ENCODE measurements at regions not wholly inside any gene's neighbourhood (a gene's known extent, or its start where the extent isn't known, plus 50 kb on each side); places are given as distances from the start of the nearest gene placed in this dataset.

DNA sequence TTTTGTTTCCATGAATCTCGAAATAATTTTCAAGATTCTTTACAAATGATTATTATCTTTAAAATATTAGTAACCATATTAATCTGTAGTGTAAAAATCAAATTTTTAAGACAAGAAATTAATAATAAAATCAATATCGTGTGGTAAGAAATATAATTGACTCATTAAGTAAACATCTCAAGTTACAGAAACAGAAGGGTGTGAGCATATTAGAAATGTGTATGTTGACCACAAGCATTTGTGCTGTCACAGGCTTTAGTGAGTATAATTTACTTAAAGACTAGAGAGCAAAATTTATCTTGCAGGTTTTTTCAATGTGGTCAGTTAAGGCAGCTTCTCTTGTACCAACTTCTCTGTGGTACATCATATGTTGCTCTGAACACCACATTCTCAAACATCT lies 566.5 kb upstream of the IRAK1BP1 start:
- no peak overlapping the region for H3K4me3 ChIP-seq (ENCODE audit: low read depth, low read length)
- POLR2A ChIA-PET, result no interaction called here
- CTCF ChIA-PET, result no interaction called here

DNA sequence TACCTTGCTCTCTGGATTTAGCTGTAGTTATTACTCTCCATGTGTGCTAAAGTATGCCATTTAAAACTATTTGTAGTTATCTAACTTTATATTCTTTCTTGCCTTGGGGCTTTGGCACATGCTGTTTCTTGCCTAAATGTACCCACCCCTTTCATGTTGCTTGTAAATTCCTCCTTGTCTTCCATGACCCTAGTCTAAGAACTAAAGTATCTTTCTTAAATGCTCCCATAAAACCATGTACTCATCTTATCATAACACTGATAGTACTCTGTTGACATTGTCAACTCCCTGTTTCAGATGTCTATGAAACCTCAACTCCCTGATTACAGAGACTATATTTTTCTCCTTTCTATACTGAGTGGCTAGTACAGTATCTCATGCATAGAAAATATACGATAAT lies 564.9 kb upstream of the IRAK1BP1 start:
- Histone ChIP-seq H3K9me3 (ENCODE audit: control insufficient read depth, insufficient read depth, low read depth, low read length) (no peaks in the 10 kb centered on the region), H3K36me3 (ENCODE audit: control insufficient read depth in 2 of 2, insufficient read depth in 1 of 2, low read length in 2 of 2) (no peaks in the 10 kb centered on the region), H3K4me3 (ENCODE audit: low read depth, low read length) (no peak overlapping the region), H3K4me1 (ENCODE audit: control insufficient read depth, insufficient read depth, low read length) (no peaks in the 10 kb centered on the region), H3K27ac (ENCODE audit: extremely low read depth, low read depth, low read length) (no peak overlapping the region)
- ChIA-PET POLR2A (no interaction called here), CTCF (no interaction called here)
- TF ChIP-seq ZNF843 (tag by site-specific recombination; IDR thresholded peaks at IDR 0.05) (peak; percentile 64; the same call in 1 of the 2 replicates), WT1 (tag by site-specific recombination; IDR thresholded peaks at IDR 0.05) (peak; percentile 100), KLF1 (tag by site-specific recombination; IDR thresholded peaks at IDR 0.05) (0 out of 2 replicates have a peak, but pooled peaks have one; percentile 37), ZNF366 (tag by site-specific recombination; conservative IDR thresholded peaks at IDR 0.05) (no peak), OVOL3 (tag by site-specific recombination; IDR thresholded peaks at IDR 0.05) (no peak), BCL11B (tag by site-specific recombination; IDR thresholded peaks at IDR 0.05; ENCODE audit: low read depth) (peak; percentile 65; the same call in 1 of the 2 replicates)

More for the DNA sequence above, 566.5 kb upstream of the IRAK1BP1 start:
- Histone ChIP-seq H3K36me3 (ENCODE audit: control insufficient read depth in 2 of 2, insufficient read depth in 1 of 2, low read length in 2 of 2) (no peaks in the 10 kb centered on the region), H3K27ac (ENCODE audit: extremely low read depth, low read depth, low read length) (no peak overlapping the region), H3K4me1 (ENCODE audit: control insufficient read depth, insufficient read depth, low read length) (no peaks in the 10 kb centered on the region), H3K9me3 (ENCODE audit: control insufficient read depth, insufficient read depth, low read depth, low read length) (no peaks in the 10 kb centered on the region)
- no peak for TF ChIP-seq ZNF677 (tag by site-specific recombination; IDR thresholded peaks at IDR 0.05)
- no peak for TF ChIP-seq ZXDB (tag by site-specific recombination; IDR thresholded peaks at IDR 0.05)
- TF ChIP-seq ZBTB7A (tag by site-specific recombination; IDR thresholded peaks at IDR 0.05; ENCODE audit: low read depth), result no peak
- no peak for TF ChIP-seq SALL2 (tag by site-specific recombination; IDR thresholded peaks at IDR 0.05; ENCODE audit: borderline replicate concordance)
- TF ChIP-seq WT1 (tag by site-specific recombination; IDR thresholded peaks at IDR 0.05), result peak; percentile 88

- ChIA-PET CTCF (interaction anchor here (1.2 to 1.5 kb wide), 2 partner anchors 11 to 843 kb away, joined by 3 to 6 read pairs; no protein-coding TSS in a partner anchor), POLR2A (no interaction called here)
- Histone ChIP-seq H3K9me3 (ENCODE audit: control insufficient read depth, insufficient read depth, low read depth, low read length) (no peaks in the 10 kb centered on the region), H3K36me3 (ENCODE audit: control insufficient read depth in 2 of 2, insufficient read depth in 1 of 2, low read length in 2 of 2) (no peaks in the 10 kb centered on the region), H3K4me1 (ENCODE audit: control insufficient read depth, insufficient read depth, low read length) (no peaks in the 10 kb centered on the region), H3K4me3 (ENCODE audit: low read depth, low read length) (no peak overlapping the region), H3K27ac (ENCODE audit: extremely low read depth, low read depth, low read length) (no peak overlapping the region)
- TF ChIP-seq, protein P1, sequence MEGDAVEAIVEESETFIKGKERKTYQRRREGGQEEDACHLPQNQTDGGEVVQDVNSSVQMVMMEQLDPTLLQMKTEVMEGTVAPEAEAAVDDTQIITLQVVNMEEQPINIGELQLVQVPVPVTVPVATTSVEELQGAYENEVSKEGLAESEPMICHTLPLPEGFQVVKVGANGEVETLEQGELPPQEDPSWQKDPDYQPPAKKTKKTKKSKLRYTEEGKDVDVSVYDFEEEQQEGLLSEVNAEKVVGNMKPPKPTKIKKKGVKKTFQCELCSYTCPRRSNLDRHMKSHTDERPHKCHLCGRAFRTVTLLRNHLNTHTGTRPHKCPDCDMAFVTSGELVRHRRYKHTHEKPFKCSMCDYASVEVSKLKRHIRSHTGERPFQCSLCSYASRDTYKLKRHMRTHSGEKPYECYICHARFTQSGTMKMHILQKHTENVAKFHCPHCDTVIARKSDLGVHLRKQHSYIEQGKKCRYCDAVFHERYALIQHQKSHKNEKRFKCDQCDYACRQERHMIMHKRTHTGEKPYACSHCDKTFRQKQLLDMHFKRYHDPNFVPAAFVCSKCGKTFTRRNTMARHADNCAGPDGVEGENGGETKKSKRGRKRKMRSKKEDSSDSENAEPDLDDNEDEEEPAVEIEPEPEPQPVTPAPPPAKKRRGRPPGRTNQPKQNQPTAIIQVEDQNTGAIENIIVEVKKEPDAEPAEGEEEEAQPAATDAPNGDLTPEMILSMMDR (tag by site-specific recombination; IDR thresholded peaks at IDR 0.05), result 0 out of 2 replicates have a peak, but pooled peaks have one; percentile 30
- no peak for TF ChIP-seq ZNF560 (tag by site-specific recombination; IDR thresholded peaks at IDR 0.05; ENCODE audit: borderline replicate concordance)
Observed at GRCh38 chr6:78308025-78308424, 559.3 kb upstream of the IRAK1BP1 start.

- H3K36me3 ChIP-seq (ENCODE audit: control insufficient read depth in 2 of 2, insufficient read depth in 1 of 2, low read length in 2 of 2), result no peaks in the 10 kb centered on the region
- TF ChIP-seq, protein P2, sequence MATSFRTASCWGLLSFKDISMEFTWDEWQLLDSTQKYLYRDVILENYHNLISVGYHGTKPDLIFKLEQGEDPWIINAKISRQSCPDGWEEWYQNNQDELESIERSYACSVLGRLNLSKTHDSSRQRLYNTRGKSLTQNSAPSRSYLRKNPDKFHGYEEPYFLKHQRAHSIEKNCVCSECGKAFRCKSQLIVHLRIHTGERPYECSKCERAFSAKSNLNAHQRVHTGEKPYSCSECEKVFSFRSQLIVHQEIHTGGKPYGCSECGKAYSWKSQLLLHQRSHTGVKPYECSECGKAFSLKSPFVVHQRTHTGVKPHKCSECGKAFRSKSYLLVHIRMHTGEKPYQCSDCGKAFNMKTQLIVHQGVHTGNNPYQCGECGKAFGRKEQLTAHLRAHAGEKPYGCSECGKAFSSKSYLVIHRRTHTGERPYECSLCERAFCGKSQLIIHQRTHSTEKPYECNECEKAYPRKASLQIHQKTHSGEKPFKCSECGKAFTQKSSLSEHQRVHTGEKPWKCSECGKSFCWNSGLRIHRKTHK (tag by site-specific recombination; IDR thresholded peaks at IDR 0.05), result no peak
- TF ChIP-seq ZNF426 (tag by site-specific recombination; IDR thresholded peaks at IDR 0.05), result no peak
- no peak for TF ChIP-seq SALL2 (tag by site-specific recombination; IDR thresholded peaks at IDR 0.05; ENCODE audit: borderline replicate concordance)
- CTCF ChIA-PET, result no interaction called here
- no peak overlapping the region for H3K4me3 ChIP-seq (ENCODE audit: low read depth, low read length)
- POLR2A ChIA-PET, result no interaction called here
- no peaks in the 10 kb centered on the region for H3K9me3 ChIP-seq (ENCODE audit: control insufficient read depth, insufficient read depth, low read depth, low read length)
- H3K4me1 ChIP-seq (ENCODE audit: control insufficient read depth, insufficient read depth, low read length), result no peaks in the 10 kb centered on the region
- H3K27ac ChIP-seq (ENCODE audit: extremely low read depth, low read depth, low read length), result no peak overlapping the region
Observed at GRCh38 chr6:78322068-78322845, 545.1 kb upstream of the IRAK1BP1 start.

Data from HEK293 (cell line).